ENCODE measurements at regions not wholly inside any gene's neighbourhood (a gene's known extent, or its start where the extent isn't known, plus 50 kb on each side); places are given as distances from the start of the nearest gene placed in this dataset.
"Not testable (repeated sequence)": the region's sequence is repeated elsewhere in the genome, so short reads cannot be mapped to it uniquely, and the experiment has no call there.

DNA sequence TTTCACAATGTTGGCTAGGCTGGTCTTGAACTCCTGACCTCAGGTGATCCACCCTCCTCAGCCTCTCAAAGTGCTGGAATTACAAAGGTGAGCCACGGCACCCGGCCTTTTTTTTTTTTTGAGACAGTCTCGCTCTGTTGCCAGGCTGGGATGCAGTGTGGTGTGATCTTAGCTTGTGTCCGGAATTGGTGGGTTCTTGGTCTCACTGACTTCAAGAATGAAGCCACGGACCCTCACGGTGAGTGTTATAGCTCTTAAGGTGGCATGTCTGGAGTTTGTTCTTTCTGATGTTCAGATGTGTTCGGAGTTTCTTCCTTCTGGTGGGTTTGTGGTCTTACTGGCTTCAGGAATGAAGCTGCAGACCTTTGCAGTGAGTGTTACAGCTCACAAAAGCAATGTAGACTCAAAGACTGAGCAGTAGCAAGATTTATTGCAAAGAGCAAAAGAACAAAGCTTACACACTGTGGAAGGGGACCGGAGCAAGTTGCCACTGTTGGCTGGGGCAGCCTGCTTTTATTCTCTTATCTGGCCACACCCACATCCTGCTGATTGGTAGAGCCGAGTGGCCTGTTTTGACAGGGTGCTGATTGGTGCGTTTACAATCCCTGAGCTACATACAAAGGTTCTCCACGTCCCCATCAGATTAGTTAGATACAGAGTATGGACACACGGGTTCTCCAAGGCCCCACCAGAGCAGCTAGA lies 69.1 kb upstream of the DDR1 start:
- Mint-ChIP-seq H3K27ac (peak overlapping the region; percentile 85), H3K4me1 (peaks cover 76% of the 10 kb centered on the region)
- H3K9me3 Mint-ChIP-seq, H3K36me3 Mint-ChIP-seq, H3K4me3 Mint-ChIP-seq, ATAC-seq, H3K27me3 Mint-ChIP-seq: not testable (repeated sequence)

DNA sequence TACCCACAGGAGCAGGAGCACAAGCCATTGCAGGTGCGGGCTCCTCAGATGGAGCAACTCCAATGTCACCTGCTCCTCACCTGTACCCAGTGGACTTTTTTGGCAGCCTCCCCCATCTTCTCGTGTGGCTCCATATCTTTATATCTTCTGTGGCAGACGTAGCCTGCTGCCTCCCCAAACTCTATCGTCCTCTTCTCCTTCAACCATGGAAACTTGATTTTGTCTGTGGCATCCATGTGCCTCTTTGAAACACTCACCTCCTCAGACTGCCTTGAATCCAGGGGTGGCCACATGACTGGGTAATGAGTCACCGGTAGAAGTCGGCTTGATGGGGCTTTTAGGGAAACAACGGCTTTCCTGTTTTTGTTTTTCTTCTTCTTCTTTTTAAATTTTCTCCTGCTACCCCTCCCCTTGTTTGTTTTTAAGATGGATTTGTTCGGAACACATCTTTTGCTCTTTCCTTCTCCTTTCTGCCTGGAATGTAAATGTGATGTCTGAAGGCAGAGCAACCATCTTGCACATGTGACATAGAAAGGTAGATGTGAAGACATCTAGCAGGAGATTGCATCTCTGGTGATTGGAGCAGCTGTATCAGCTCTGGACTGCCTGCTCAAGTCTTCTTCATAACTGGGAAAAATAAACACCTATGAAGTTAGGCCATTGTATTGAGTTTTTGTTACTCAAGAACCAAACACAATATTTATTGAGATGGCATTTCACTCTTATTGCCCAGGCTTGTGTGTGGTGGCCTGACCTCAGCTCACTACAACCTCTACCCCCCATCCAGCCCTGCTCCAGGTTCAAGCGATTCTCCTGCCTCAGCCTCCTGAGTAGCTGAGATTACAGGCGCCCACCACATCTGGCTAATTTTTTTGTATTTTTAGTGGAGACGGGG lies 69.9 kb upstream of the DDR1 start:
- Mint-ChIP-seq H3K4me1 (peaks cover 76% of the 10 kb centered on the region), H3K9me3 (no peaks in the 10 kb centered on the region), H3K27me3 (no peaks in the 10 kb centered on the region), H3K4me3 (no peak overlapping the region), H3K36me3 (no peaks in the 10 kb centered on the region), H3K27ac (peak overlapping the region; percentile 85)
- ATAC-seq: peak; percentile 31

DNA sequence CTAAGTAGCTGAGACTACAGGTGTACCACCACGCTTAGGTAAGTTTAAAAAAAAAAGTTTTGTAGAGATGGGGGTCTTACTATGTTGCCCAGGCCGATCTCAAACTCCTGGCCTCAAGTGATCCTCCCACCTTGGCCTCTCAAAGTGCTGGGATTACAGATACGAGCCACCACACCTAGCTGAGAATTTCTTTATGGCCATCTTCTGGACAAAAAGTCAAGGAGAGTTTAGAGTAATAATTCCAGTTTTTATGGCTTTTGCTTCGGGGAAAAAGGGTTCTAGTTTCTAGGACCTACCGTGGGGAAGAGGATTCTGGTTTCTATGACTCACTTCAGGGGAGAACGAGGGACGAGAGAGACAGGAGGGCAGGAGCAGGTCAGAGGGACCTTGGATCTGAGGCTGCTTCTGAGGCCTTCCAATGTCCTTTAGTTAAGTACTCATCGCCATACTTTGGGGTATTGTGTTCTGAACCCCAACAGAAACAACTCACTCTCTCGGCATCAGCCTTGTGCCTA lies 69.3 kb upstream of the IER3 start:
- no peaks in the 10 kb centered on the region for H3K9me3 Mint-ChIP-seq
- peaks cover 73% of the 10 kb centered on the region for H3K4me1 Mint-ChIP-seq
- H3K27me3 Mint-ChIP-seq: no peaks in the 10 kb centered on the region
- no peaks in the 10 kb centered on the region for H3K36me3 Mint-ChIP-seq
- peak overlapping the region; percentile 85 for H3K27ac Mint-ChIP-seq
- no peak for ATAC-seq
- no peak overlapping the region for H3K4me3 Mint-ChIP-seq

DNA sequence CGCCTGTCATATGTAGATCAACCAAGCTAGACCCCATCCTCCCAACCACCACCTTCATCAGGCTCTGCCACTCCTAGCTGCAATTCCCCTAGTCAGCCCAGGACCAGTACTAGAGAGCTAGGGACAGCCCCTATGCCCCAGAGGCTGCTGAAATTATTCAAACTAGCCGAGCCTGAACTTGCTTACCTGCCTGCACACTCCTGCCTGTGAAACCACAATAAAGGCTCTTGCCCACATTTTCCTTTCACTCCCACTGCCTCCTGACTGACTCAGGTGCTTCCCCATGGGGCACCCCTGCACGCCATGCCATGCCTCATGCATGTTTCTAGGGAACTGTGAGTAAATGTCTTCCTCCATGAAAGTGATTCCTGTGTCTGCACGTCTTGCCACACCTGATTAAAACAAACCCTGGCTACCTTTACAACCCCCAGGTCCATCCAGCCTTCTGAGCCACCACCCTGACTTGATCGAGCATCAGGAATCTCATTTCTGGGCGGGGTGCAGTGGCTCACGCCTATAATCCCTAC lies 66.5 kb upstream of the IER3 start:
- no peaks in the 10 kb centered on the region for H3K9me3 Mint-ChIP-seq
- H3K4me3 Mint-ChIP-seq: no peak overlapping the region
- H3K27ac Mint-ChIP-seq: peak overlapping the region; percentile 85
- H3K27me3 Mint-ChIP-seq: peaks cover 8% of the 10 kb centered on the region
- no peaks in the 10 kb centered on the region for H3K36me3 Mint-ChIP-seq
- peaks cover 65% of the 10 kb centered on the region for H3K4me1 Mint-ChIP-seq
- ATAC-seq: peak; percentile 97

DNA sequence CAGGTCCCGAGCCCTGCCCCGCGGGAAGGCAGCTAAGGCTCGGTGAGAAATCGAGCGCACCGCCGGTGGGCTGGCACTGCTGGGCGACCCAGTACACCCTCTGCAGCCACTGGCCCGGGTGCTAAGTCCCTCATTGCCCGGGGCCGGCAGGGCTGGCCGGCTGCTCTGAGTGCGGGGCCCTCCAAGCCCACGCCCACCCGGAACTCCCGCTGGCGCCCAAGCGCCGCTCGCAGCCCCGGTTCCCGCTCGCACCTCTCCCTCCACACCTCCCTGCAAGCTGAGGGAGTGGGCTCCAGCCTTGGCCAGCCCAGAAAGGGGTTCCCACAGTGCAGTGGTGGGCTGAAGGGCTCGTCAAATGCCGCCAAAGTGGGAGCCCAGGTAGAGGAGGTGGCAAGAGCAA lies 63.2 kb upstream of the IER3 start:
- H3K4me3 Mint-ChIP-seq, H3K27me3 Mint-ChIP-seq, H3K9me3 Mint-ChIP-seq, ATAC-seq, H3K27ac Mint-ChIP-seq, H3K36me3 Mint-ChIP-seq: not testable (repeated sequence)
- peaks cover 48% of the 10 kb centered on the region for H3K4me1 Mint-ChIP-seq

DNA sequence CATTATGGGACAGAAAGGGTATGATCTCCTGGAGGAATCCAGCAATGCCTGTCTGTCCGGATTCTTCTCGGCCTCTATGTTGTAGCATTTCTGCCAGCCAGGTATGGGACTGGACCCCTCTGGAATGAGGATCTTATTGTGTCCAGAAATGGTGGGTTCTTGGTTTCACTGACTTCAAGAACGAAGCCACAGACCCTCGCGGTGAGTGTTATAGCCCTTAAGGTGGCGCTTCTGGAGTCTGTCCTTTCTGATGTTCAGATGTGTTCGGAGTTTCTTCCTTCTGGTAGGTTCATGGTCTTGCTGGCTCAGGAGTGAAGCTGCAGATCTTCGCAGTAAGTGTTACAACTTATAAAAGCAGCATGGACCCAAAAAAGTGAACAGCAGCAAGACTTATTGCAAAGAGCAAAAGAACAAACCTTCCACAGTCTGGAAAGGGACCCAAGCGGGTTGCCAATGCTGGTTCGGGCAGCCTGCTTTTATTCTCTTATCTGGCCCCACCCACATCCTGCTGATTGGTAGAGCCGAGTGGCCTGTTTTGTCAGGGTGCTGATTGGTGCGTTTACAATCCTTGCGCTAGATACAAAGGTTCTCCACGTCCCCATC lies 62.3 kb upstream of the IER3 start:
- Mint-ChIP-seq H3K36me3 (no peaks in the 10 kb centered on the region), H3K27me3 (peaks cover 14% of the 10 kb centered on the region), H3K4me3 (no peak overlapping the region), H3K4me1 (peaks cover 46% of the 10 kb centered on the region), H3K9me3 (peaks cover 3% of the 10 kb centered on the region), H3K27ac (no peak overlapping the region)
- ATAC-seq: no peak

DNA sequence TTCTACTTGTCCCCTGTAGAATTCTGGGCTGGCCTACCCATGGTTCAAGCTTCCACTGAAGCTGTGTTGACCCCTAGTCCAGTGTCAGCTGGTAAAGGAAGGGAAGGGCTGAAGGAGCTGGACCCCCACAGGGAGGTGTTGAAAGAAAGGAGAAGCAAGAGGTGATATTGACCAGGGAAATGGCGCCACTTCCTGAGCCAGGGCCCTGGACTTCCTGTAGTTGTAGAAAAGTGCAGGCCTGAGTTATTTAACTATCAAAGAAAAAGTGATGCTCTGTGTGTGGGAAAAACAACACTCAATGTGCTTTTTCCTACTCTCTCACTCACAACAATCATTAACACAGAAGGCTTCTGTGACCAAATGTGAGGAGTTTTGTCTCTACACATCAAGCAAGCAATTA lies 60.0 kb upstream of the IER3 start:
- H3K27ac Mint-ChIP-seq: no peak overlapping the region
- H3K9me3 Mint-ChIP-seq: peaks cover 3% of the 10 kb centered on the region
- H3K36me3 Mint-ChIP-seq: no peaks in the 10 kb centered on the region
- peaks cover 23% of the 10 kb centered on the region for H3K4me1 Mint-ChIP-seq
- no peak for ATAC-seq
- H3K27me3 Mint-ChIP-seq: peaks cover 16% of the 10 kb centered on the region
- no peak overlapping the region for H3K4me3 Mint-ChIP-seq

DNA sequence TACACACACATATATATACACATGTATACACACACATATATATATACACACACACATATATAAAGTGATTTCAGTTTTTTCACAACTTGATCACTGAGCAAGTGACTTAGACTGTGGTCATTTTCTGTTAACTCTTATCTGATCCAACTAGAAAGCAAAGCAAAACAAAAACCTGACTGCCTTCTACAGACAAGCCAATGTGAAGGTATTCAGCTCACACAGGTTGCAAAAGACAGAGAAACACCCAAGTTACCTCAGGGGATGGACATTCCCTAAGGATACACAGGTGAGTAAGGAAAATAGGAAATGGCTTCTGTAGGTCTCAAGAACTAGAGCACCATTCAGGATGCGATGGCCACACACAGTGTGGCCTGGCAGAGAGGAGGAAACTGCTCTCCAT lies 58.4 kb upstream of the IER3 start:
- Mint-ChIP-seq H3K27ac (no peak overlapping the region), H3K4me3 (no peak overlapping the region), H3K27me3 (peaks cover 16% of the 10 kb centered on the region), H3K4me1 (peaks cover 12% of the 10 kb centered on the region), H3K36me3 (no peaks in the 10 kb centered on the region), H3K9me3 (peaks cover 3% of the 10 kb centered on the region)
- ATAC-seq: no peak

DNA sequence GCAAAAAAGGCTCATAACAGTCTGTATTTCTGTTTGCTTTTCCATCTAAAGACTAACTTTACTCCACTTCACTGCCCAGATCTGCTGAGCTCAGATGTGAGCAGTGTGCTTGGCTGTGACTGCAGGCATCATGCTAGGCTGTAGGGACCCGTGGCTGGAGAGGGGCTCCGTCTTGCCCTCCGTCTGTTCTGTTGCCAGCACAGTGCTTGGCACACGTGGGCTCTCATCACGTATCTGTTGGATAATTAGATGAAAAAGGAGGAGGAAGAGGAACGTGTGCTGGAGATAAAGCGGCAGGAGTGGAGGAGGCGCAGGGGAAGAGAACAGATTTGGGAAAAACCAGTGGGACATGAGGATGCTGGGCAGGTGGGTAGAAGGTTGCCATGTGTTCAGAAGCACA lies 57.6 kb upstream of the IER3 start:
- Mint-ChIP-seq H3K9me3 (peaks cover 3% of the 10 kb centered on the region), H3K27me3 (peaks cover 10% of the 10 kb centered on the region), H3K27ac (no peak overlapping the region), H3K4me3 (no peak overlapping the region), H3K36me3 (no peaks in the 10 kb centered on the region), H3K4me1 (peaks cover 12% of the 10 kb centered on the region)
- ATAC-seq: no peak

DNA sequence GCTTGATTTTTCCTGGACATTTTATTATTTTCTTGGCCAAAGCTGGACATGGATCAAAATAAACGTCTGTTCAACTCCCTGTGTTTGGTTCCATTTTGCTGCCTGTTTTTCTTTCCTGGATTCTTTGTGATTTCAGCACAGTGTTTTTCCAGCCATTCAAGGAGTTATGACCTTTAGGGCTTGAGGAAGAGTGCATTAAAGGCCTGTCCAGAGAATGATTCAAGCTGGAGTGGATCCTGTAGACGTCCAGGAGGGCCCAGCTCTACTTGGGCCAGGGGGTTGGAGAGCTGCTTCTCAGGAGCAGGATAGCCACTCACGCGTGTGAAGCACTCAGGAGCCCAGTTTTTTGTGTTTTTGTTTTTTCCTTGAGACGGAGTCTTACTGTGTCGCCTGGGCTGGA lies 56.5 kb upstream of the IER3 start:
- no peak for ATAC-seq
- peaks cover 9% of the 10 kb centered on the region for H3K27me3 Mint-ChIP-seq

DNA sequence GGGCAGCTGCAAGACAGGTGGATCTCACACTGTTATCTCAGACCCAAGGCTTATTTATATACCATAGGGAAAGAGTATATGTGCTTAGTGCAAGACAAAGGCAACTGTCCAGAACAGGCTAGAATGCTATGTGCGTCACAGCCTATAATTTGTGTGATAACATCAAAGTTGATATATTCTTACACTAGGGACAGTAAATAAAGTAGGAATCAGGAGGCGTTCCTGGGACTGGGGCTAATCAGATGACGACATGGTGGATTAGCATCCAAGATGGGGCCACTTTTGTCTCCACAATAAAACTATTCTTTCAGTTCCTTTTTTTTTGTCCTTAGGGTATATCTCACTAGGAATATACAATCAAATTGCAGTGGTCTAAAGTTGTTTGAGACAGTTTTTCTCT lies 54.9 kb upstream of the IER3 start:
- Mint-ChIP-seq H3K36me3 (no peaks in the 10 kb centered on the region), H3K9me3 (peaks cover 1% of the 10 kb centered on the region), H3K27me3 (peaks cover 9% of the 10 kb centered on the region), H3K4me3 (no peak overlapping the region), H3K27ac (no peak overlapping the region), H3K4me1 (peaks cover 4% of the 10 kb centered on the region)
- no peak for ATAC-seq

More for the DNA sequence above, 56.5 kb upstream of the IER3 start:
- Mint-ChIP-seq H3K27ac (no peak overlapping the region), H3K4me1 (peaks cover 12% of the 10 kb centered on the region), H3K9me3 (peaks cover 3% of the 10 kb centered on the region), H3K36me3 (no peaks in the 10 kb centered on the region), H3K4me3 (no peak overlapping the region)

DNA sequence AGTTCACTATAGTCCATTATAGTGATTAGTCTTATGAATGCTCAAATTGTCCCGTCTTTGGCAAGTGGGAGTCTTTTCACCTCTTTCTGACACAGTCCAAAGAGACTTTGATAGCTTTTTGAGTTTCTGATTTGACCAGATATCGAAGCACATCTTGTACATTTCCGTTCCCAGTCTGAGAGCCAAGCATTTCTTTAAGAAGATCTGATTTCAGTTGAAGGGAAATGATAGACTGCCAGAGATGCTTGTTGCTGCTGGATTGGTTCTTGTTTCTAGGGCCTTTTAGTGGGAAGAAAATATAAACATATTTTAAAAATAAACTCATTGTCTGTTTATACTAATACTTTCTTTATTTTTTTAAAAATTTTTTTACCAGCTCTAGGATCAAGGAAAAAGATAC lies 54.1 kb upstream of the IER3 start:
- Mint-ChIP-seq H3K9me3 (no peaks in the 10 kb centered on the region), H3K27ac (no peak overlapping the region), H3K36me3 (no peaks in the 10 kb centered on the region), H3K4me1 (peaks cover 9% of the 10 kb centered on the region), H3K27me3 (peaks cover 9% of the 10 kb centered on the region), H3K4me3 (no peak overlapping the region)
- ATAC-seq: no peak

DNA sequence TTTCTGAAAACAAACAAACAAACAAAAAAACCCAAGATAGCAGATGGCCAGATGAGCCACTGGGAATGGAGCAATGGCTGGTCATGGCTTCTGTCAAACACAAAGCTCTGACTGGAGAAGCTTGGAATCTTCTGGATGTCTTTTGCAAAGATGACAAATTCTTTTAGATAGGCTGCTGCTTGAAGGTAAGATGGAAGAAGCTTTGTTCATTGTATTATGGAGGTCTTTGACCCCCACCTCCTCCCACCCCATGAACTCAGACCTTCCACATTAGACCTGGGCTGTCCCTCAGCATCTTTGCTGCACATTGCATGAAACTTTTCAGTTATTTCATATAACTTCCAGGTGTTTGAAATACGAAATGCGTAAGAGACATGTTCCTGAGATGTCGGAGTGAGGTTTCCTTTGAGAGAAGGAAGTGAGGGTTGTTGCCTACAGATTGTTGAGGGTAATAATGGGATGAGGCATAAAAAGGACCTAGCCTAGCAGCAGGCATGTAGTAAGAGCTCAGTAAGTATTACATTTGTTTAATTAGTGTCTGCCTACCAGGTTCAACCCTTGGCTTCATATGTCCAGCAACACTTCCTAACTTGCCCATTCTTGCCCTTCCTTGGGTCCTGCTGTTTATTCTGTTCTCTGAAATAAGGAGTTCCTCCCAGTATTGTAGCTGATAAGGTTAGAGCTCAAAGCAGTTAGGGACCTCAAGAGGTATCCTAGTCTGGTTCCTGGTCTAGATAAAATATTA lies 51.4 kb upstream of the IER3 start:
- Mint-ChIP-seq H3K4me3 (no peak overlapping the region), H3K27me3 (peaks cover 5% of the 10 kb centered on the region), H3K9me3 (no peaks in the 10 kb centered on the region), H3K4me1 (peaks cover 14% of the 10 kb centered on the region), H3K27ac (no peak overlapping the region), H3K36me3 (no peaks in the 10 kb centered on the region)
- ATAC-seq: no peak

Measured in stimulated activated memory B cell treated with anti-CD40 and anti-IgM and Interleukin-4, amounts not matched to agents 10 μg/mL and 1 μg/mL and 100 μg/mL, for 72 hours (primary cell).